Effector memory CD4-positive, alpha-beta T cell (primary cell): ENCODE measurements at regions not wholly inside any gene's neighbourhood (a gene's known extent, or its start where the extent isn't known, plus 50 kb on each side); places are given as distances from the start of the nearest gene placed in this dataset.

Experiments used
- DNase-seq, 3 donors: peaks; one replicate each; pipeline ENCODE4 v3.0.0-alpha.2; 2020
- H3K27ac ChIP-seq: 2 replicates; pipeline ENCODE4 v1.7.0; 2013; ENCODE audit warnings: mild to moderate bottlenecking, low read length, moderate library complexity; ENCODE audit not compliant: insufficient read depth, poor library complexity, severe bottlenecking
- H3K27me3 ChIP-seq: replicated peaks from 2 replicates; pipeline ENCODE4 v1.7.0; 2013; ENCODE audit warnings: mild to moderate bottlenecking, low read length; ENCODE audit not compliant: insufficient read depth, control insufficient read depth, poor library complexity, severe bottlenecking
- H3K36me3 ChIP-seq: 2 replicates; pipeline ENCODE4 v1.7.0; 2013; ENCODE audit warnings: mild to moderate bottlenecking, low read length, moderate library complexity; ENCODE audit not compliant: control insufficient read depth, insufficient read depth
- H3K4me1 ChIP-seq: 2 replicates; pipeline ENCODE4 v1.7.0; 2013; ENCODE audit warnings: low read length, mild to moderate bottlenecking; ENCODE audit not compliant: control insufficient read depth, insufficient read depth, poor library complexity, severe bottlenecking
- H3K4me3 ChIP-seq: 2 replicates; pipeline ENCODE4 v1.7.0; 2013; ENCODE audit warnings: low read length, low read depth, mild to moderate bottlenecking; ENCODE audit not compliant: insufficient read depth, poor library complexity, severe bottlenecking
- H3K9me3 ChIP-seq: 2 replicates; pipeline ENCODE4 v1.7.0; 2013; ENCODE audit warnings: mild to moderate bottlenecking, low read length, moderate library complexity; ENCODE audit not compliant: control insufficient read depth

GRCh38 chr9:35540315-35540714 is 50.4 kb downstream of the RUSC2 start:
- Histone ChIP-seq H3K36me3 (no peaks in the 10 kb centered on the region), H3K4me3 (no peak overlapping the region), H3K27ac (no peak overlapping the region), H3K27me3 (no peaks in the 10 kb centered on the region), H3K4me1 (no peaks in the 10 kb centered on the region), H3K9me3 (no peaks in the 10 kb centered on the region)
- no peak for DNase-seq

- Histone ChIP-seq H3K36me3 (no peaks in the 10 kb centered on the region), H3K9me3 (no peaks in the 10 kb centered on the region), H3K4me3 (no peak overlapping the region), H3K27ac (no peak overlapping the region), H3K4me1 (no peaks in the 10 kb centered on the region), H3K27me3 (no peaks in the 10 kb centered on the region)
- DNase-seq, result no peak
Measured at GRCh38 chr9:35546853-35547252, 56.9 kb downstream of the RUSC2 start.

- H3K27ac ChIP-seq, result no peak overlapping the region
- H3K27me3 ChIP-seq, result no peaks in the 10 kb centered on the region
Measured at GRCh38 chr9:35547889-35548418, 57.1 kb upstream of the TESK1 start.

GRCh38 chr9:35548571-35548970 is 56.5 kb upstream of the TESK1 start:
- no peak overlapping the region for H3K27ac ChIP-seq
- H3K4me3 ChIP-seq, result no peak overlapping the region
- H3K9me3 ChIP-seq, result no peaks in the 10 kb centered on the region
- H3K36me3 ChIP-seq, result no peaks in the 10 kb centered on the region
- H3K4me1 ChIP-seq, result no peaks in the 10 kb centered on the region
- no peaks in the 10 kb centered on the region for H3K27me3 ChIP-seq
- DNase-seq, result no peak

More at GRCh38 chr9:35547889-35548418, 57.1 kb upstream of the TESK1 start:
- no peaks in the 10 kb centered on the region for H3K9me3 ChIP-seq
- no peak overlapping the region for H3K4me3 ChIP-seq
- no peaks in the 10 kb centered on the region for H3K36me3 ChIP-seq
- H3K4me1 ChIP-seq, result no peaks in the 10 kb centered on the region
- DNase-seq, result no peak

- Histone ChIP-seq H3K9me3 (no peaks in the 10 kb centered on the region), H3K4me3 (no peak overlapping the region), H3K36me3 (no peaks in the 10 kb centered on the region), H3K27me3 (no peaks in the 10 kb centered on the region), H3K4me1 (no peaks in the 10 kb centered on the region), H3K27ac (no peak overlapping the region)
- no peak for DNase-seq
Measured at GRCh38 chr9:35549441-35549840, 55.6 kb upstream of the TESK1 start.

- Histone ChIP-seq H3K27me3 (no peaks in the 10 kb centered on the region), H3K9me3 (no peaks in the 10 kb centered on the region), H3K4me1 (no peaks in the 10 kb centered on the region), H3K36me3 (no peaks in the 10 kb centered on the region), H3K4me3 (no peak overlapping the region), H3K27ac (no peak overlapping the region)
- no peak for DNase-seq
Measured at GRCh38 chr9:35552376-35552775, 52.7 kb upstream of the TESK1 start.

GRCh38 chr9:35552837-35553236 is 52.2 kb upstream of the TESK1 start:
- Histone ChIP-seq H3K9me3 (no peaks in the 10 kb centered on the region), H3K27me3 (no peaks in the 10 kb centered on the region), H3K27ac (no peak overlapping the region), H3K4me3 (no peak overlapping the region), H3K4me1 (no peaks in the 10 kb centered on the region), H3K36me3 (no peaks in the 10 kb centered on the region)
- DNase-seq, result no peak

- Histone ChIP-seq H3K4me1 (no peaks in the 10 kb centered on the region), H3K36me3 (no peaks in the 10 kb centered on the region), H3K4me3 (no peak overlapping the region), H3K27ac (no peak overlapping the region), H3K27me3 (no peaks in the 10 kb centered on the region), H3K9me3 (no peaks in the 10 kb centered on the region)
- DNase-seq, result peak in 1 of 3 donors; percentile 6
Measured at GRCh38 chr9:35553670-35554543, 51.2 kb upstream of the TESK1 start.

- Histone ChIP-seq H3K9me3 (no peaks in the 10 kb centered on the region), H3K27ac (no peak overlapping the region), H3K4me1 (no peaks in the 10 kb centered on the region), H3K27me3 (no peaks in the 10 kb centered on the region), H3K4me3 (no peak overlapping the region), H3K36me3 (no peaks in the 10 kb centered on the region)
- no peak for DNase-seq
Measured at GRCh38 chr9:35555246-35555701, 49.8 kb upstream of the TESK1 start.
